Midbrain (tissue), 1 donor: ENCODE measurements at regions not wholly inside any gene's neighbourhood (a gene's known extent, or its start where the extent isn't known, plus 50 kb on each side); places are given as distances from the start of the nearest gene placed in this dataset.

Source experiments
- DNase-seq: peaks from one replicate; lab custom pipeline; 2025; lab: John Stamatoyannopoulos, UW

GRCh38 chr4:147423229-147423628 is 57.7 kb upstream of the EDNRA start:
- no peak for DNase-seq

GRCh38 chr4:147425019-147425418 is 55.9 kb upstream of the EDNRA start:
- no peak for DNase-seq

- no peak for DNase-seq
These were observed 52.3 kb upstream of the EDNRA start for GRCh38 chr4:147428583-147428982.

- no peak for DNase-seq
These were observed 50.8 kb upstream of the EDNRA start for GRCh38 chr4:147430111-147430510.
